Ishikawa (cell line): ENCODE measurements at regions not wholly inside any gene's neighbourhood (a gene's known extent, or its start where the extent isn't known, plus 50 kb on each side); places are given as distances from the start of the nearest gene placed in this dataset.

Experiments used
- CEBPB ChIP-seq: IDR thresholded peaks from 2 replicates; pipeline ENCODE4 v1.6.1; 2012
- CREB1 ChIP-seq: IDR thresholded peaks from 2 replicates; pipeline ENCODE4 v1.6.1; 2012; ENCODE audit warnings: low read depth
- EGR1 ChIP-seq: IDR thresholded peaks from 2 replicates; pipeline ENCODE4 v1.6.1; 2012
- EP300 ChIP-seq: IDR thresholded peaks from 2 replicates; pipeline ENCODE4 v1.6.1; 2012; ENCODE audit warnings: borderline replicate concordance
- MAX ChIP-seq: IDR thresholded peaks from 2 replicates; pipeline ENCODE4 v1.6.1; 2012
- NFIC ChIP-seq: IDR thresholded peaks from 2 replicates; pipeline ENCODE4 v1.6.1; 2012
- RAD21 ChIP-seq: IDR thresholded peaks from 2 replicates; pipeline ENCODE4 v1.6.1; 2012; ENCODE audit warnings: low read depth
- REST ChIP-seq: IDR thresholded peaks from 2 replicates; pipeline ENCODE4 v1.6.1; 2012; ENCODE audit warnings: low read depth, mild to moderate bottlenecking
- TAF1 ChIP-seq: IDR thresholded peaks from 2 replicates; pipeline ENCODE4 v1.6.1; 2012; ENCODE audit warnings: low read depth, mild to moderate bottlenecking
- TCF12 ChIP-seq: IDR thresholded peaks from 2 replicates; pipeline ENCODE4 v1.6.1; 2012; ENCODE audit warnings: low read depth
- TEAD4 ChIP-seq: IDR thresholded peaks from 2 replicates; pipeline ENCODE4 v1.6.1; 2012
- USF1 ChIP-seq: IDR thresholded peaks from 2 replicates; pipeline ENCODE4 v1.6.1; 2012
- YY1 ChIP-seq: IDR thresholded peaks from 2 replicates; pipeline ENCODE4 v1.6.1; 2012; ENCODE audit warnings: low read depth
- ZBTB7A ChIP-seq: IDR thresholded peaks from 2 replicates; pipeline ENCODE4 v1.6.1; 2012; ENCODE audit warnings: low read depth

- no peak for TF ChIP-seq RAD21
- no peak for TF ChIP-seq EP300
- TF ChIP-seq NFIC, result no peak
- TF ChIP-seq TAF1, result no peak
- no peak for TF ChIP-seq TCF12
- TF ChIP-seq ZBTB7A, result no peak
- no peak for TF ChIP-seq EGR1
- no peak for TF ChIP-seq CEBPB
- no peak for TF ChIP-seq CREB1
- no peak for TF ChIP-seq TEAD4
- TF ChIP-seq REST, result no peak
- TF ChIP-seq MAX, result no peak
- no peak for TF ChIP-seq YY1
- TF ChIP-seq USF1, result no peak
Measured at GRCh38 chr10:117921421-117921820, 125.3 kb downstream of the RAB11FIP2 start.
